KG1 (cell line): ENCODE measurements at regions not wholly inside any gene's neighbourhood (a gene's known extent, or its start where the extent isn't known, plus 50 kb on each side); places are given as distances from the start of the nearest gene placed in this dataset.
"Not testable (repeated sequence)": the region's sequence is repeated elsewhere in the genome, so short reads cannot be mapped to it uniquely, and the experiment has no call there.

Experiments
- DNase-seq: peaks from one replicate; lab custom pipeline; 2025; lab: John Stamatoyannopoulos, UW

- DNase-seq: no peak
Observed at GRCh38 chr6:168825226-168826077, 384.5 kb downstream of the SMOC2 start.

- DNase-seq: no peak
Observed at GRCh38 chr6:168823397-168824212, 382.6 kb downstream of the SMOC2 start.

- no peak for DNase-seq
Observed at GRCh38 chr6:168822376-168822775, 381.4 kb downstream of the SMOC2 start.

DNA sequence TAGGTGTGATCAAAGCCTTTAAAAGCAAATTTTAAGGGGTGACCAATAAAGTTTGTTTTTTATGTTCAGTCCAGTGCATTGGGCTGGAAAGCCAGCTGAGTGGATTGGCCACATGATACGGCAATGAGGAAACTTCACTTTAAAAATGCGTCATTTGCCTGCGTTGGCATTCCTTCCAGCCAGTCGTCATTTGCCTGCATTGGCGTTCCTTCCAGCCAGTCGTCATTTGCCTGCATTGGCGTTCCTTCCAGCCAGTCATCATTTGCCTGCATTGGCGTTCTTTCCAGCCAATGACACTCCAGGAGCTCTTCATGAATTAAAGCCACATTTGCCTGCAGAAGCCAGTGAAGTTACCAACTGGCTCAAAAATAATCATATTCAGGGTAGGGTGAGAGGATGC, 378.6 kb downstream of the SMOC2 start:
- DNase-seq: no peak

GRCh38 chr6:168817558-168818159, 376.7 kb downstream of the SMOC2 start:
- DNase-seq: no peak

- no peak for DNase-seq
Observed at GRCh38 chr6:168815229-168815628, 374.2 kb downstream of the SMOC2 start.

- no peak for DNase-seq
Observed at GRCh38 chr6:168808232-168808631, 367.2 kb downstream of the SMOC2 start.

- DNase-seq: no peak
Observed at GRCh38 chr6:168804331-168804730, 363.3 kb downstream of the SMOC2 start.

DNA sequence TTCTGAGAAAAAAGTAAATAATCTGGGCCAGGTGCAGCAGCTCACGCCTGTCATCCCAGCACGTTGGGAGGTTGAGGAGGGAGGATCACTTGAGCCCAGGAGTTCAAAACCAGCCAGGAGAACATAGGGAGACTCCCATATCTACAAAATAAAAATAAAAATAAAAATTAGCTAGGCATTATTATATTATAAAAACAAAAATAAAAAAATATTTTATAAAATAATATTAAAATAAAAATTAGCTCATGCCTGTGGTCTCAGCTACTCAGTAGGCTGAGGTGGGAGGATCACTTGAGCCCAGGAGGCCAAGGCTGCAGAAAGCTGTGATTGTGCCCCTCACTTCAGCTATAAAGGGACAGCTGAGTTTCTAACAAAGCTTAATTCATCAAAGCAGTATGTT, 362.9 kb downstream of the SMOC2 start:
- DNase-seq: no peak

DNA sequence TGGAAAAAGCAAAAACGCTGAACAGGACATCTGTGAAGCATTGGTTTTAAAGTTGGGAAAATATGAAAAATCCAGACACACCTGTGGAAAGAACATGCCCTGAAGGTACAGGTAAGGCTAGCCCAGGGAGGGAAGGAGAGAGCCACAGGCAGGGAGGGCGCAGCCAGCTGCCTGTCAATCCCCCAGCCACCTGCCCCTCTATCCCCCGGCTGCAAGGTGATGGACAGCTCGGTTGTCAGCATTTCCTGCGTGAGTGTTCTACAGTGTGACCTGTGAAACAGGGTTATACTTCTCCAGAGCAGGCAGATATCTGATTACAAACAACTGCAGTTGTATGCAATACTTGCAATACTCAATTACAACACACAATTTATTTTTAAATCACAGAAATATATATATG, 358.1 kb downstream of the SMOC2 start:
- no peak for DNase-seq

GRCh38 chr6:168796106-168796505, 355.1 kb downstream of the SMOC2 start:
- no peak for DNase-seq

DNA sequence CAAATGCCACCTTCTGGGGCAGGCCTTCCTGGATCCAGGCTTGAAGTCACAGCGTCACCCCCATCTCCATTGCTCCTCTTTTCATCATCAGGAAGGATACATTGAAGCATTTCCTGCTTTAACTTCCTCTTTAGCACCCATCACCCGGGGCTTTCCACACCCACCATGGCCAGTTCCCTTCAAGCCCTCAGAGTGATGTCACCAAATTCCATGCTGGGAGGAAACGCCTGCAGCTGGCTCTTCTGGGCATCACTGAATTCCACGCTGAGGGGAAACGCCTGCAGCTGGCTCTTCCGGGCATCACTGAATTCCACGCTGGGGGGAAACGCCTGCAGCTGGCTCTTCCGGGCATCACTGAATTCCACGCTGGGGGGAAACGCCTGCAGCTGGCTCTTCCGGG, 354.6 kb downstream of the SMOC2 start:
- DNase-seq: not testable (repeated sequence)

DNA sequence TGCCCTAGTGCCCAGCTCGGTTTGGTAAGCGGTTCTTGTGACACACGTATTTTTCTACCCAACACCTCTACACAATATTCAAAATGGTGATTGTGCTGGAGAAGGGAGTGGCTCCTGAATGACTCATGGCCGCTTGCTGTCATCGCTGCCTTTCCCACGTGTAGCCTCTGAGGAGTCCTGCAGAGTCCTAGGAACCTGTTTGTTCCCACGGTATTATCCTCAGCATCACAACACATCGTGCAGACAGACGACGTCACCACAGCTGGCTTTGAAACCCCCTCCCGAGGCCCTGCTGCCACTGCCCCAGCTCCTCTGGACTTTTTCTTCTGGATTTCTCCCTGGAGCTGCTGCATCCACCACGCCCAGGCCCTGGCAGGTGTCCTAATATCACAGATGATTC, 353.5 kb downstream of the SMOC2 start:
- DNase-seq: no peak

DNA sequence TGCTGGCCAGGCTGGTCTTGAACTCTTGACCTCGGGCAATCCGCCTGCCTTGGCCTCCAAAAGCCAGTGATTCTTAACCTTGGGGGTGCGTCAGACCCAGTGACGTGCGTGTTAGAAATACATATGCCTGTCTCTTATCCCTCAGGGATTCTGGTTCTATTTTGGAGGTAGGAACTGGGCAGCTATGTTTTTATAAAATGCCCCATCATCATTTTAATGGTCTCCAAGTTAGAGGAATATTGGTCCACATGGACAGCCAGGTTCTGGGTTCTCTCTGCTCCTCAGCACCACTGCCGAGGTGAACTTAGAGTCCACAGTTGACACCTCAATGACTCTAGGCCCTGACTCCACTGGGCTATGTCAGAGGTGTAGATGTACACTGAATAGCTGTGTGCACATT, 352.7 kb downstream of the SMOC2 start:
- no peak for DNase-seq

DNA sequence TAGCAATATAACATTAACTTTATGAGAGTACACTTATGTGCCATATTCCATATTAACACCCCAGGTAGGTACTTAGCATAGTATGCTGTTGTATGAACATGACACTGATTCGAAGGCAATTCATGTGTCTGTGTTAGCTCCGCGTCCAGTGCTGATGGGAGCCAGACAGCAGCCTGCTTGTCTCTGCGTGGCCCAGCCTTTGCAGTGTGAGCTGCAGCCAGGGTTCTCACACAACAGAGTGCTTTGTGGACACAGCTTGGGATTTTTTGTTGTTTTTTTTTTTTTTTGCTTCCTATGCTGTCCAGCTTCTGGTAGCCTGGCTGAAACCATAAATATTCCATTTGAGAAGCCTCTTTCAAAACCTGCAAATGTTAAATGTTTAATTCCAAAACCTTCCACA, 350.9 kb downstream of the SMOC2 start:
- DNase-seq: no peak

DNA sequence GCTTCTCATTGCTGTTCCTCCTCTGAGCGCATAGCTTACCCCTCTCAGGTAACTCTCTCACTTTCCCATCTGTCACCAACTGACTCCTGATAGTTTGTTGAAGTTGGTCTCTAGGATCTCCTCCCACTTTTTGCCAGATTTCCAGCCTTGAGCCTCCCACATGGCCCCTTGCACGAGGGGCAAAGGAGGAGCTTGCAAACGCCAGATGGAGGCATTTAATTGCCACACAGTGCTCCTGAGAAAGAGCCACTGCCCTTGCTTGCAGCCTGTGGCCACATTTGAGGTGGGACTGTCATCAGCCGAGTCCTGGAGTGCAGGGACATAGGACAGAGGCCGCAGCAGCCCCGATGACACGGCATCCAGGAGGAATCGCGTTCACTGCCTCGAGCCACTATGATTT, 348.7 kb downstream of the SMOC2 start:
- DNase-seq: no peak

DNA sequence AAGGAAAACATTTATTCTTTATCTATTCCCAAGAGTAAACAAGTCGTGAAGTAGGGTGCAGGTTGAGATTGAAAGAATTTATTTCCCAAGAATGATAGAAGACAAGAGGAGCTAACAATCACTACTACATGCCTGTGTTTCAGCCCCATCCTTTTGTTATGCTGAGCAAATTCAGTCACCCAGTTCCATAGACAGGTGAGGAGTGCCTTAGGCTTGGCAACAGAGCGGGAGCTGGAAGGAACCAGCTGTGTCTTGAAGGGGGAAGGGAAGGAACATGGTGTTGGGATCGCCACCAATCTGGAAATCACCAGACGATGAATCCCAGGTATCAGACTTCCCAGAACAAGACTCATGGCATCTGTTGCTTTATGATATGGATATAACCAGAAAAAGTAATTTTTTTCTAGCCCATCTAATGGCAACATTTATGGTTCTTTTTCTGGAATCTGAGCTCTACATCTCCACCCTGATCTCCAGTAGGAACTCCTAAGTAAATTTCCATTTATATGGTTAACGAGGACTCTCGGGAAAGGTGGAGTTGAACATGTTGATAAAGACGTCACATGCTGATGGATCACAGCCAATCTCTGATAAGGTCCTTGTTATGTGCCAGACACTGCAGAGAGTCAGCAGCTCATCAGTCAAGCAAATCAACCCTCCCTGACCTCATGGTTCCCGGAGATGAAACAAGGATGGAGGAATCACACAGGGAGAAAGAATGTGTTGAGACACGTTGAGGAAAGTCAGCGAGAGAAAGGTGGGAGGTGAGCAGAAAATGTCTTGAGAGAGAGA, 344.9 kb downstream of the SMOC2 start:
- DNase-seq: no peak

- no peak for DNase-seq
Observed at GRCh38 chr6:168784426-168784825, 343.4 kb downstream of the SMOC2 start.

- DNase-seq: no peak
Observed at GRCh38 chr6:168783720-168784119, 342.7 kb downstream of the SMOC2 start.

DNA sequence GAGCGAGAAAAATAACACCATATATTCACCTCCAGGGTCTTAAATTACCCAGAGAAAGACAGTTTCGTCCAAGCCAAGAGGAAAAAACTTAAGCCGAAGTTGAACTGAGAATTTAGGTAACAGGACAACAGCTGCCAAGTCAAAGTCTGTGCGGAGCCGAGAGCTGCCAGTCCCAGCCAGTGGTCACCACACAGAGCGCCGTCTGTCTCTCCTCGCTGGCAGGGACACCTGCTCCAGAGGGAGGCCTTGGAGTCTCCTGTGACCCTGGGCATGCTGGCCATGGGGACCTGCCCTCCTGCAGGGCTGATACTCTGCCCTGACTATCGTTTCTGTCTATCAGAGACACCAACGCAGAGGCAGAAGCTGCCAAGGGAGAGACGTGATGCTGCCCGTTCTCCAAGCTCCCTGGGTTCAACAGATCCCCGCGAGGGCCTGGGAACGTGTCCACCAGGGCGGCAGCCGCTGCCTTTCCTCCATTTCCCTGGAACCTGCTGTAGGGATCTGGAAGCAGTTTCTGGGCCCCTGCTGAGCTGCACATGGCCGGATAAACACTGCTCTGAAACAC, 341.3 kb downstream of the SMOC2 start:
- no peak for DNase-seq

DNA sequence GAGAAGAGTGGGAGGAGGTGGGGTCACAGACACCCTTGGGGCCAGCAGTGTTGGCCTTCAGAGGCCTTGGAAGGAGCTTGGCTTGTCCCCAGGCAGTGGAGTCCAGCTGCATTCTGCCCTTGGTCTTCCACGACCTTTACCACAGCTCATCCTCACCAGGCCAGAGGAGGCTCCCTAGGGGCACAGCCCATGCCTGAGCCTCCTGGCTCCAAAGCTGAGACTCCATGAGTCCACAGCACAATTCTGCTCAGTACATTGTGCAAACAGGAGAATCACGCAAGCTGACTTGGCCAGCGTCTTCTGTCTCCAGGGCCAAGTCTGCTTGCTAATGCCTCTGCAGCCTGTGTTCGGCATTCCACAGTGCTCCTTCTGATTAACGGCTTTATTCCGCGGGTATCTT, 337.2 kb downstream of the SMOC2 start:
- DNase-seq: no peak

- no peak for DNase-seq
Observed at GRCh38 chr6:168774381-168774780, 333.4 kb downstream of the SMOC2 start.
